GM18873 (cell line): ENCODE measurements at regions not wholly inside any gene's neighbourhood (a gene's known extent, or its start where the extent isn't known, plus 50 kb on each side); places are given as distances from the start of the nearest gene placed in this dataset.

Experiments
- ATAC-seq: cut with Tn5 transposase; IDR thresholded peaks from one replicate; pipeline ENCODE4 v1.9.1; 2021; ENCODE audit warnings: mild to moderate bottlenecking, moderate library complexity, moderate number of reproducible peaks; ENCODE audit not compliant: unreplicated experiment, low FRiP score

DNA sequence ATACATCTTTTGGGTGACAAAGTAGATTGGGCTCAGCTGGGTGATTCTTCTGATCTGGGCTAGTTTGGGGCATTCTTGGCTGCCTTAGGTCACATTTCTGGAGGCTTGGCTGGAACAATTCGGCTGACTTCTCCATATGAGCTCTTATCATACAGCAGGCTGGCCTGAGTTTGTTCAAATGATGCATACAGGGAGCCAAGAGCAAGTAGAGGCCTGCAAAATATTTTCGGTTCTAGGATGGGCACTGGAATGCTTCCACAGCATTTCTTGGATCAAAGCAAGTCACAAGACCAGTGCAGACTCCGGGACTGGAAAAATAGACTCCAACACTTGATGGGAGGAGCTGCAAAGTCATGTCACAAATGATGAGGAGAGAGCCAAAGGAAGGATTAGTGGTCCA is 98.4 kb downstream of the SCG2 start:
- no peak for ATAC-seq

DNA sequence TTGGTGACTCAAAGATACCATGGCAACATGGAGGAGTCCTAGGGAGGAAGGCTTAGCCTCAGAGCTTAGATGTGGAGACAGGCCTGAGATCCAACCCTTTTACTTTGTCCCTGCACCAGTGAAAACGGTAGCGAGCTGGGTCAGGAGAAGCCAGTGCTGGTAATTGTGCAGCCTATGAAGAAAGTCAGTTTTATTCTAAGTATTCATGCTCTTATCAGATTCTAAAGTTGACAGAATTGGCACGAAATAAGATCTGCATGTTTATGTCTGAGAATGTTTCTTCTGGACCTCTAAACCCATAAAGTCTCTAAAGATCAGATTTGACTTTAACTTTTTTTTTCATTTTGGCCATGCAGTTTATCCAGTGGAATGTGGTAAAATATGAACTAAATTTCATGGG is 93.8 kb downstream of the SCG2 start:
- no peak for ATAC-seq

DNA sequence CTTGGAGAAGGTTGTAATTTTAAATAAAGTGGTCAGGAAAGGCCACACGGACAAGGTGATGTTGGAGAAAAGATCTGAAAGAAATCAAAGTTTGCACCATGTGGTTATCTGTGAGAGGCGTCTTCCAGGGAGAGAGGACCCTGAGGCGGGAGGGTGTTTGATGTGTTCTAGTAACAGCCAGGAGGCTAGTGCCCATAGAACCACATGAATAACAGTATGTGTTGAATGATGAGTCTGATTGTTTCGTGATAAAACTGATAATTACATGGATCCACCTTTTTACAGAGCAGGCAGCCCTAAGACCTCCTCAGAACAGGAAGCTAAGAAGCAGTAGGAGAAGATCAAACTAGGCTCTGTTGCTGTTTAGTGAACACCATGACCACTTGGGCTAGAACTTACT is 91.4 kb downstream of the SCG2 start:
- ATAC-seq, result no peak

GRCh38 chr2:223511168-223511567 is 91.0 kb downstream of the SCG2 start:
- ATAC-seq, result no peak

DNA sequence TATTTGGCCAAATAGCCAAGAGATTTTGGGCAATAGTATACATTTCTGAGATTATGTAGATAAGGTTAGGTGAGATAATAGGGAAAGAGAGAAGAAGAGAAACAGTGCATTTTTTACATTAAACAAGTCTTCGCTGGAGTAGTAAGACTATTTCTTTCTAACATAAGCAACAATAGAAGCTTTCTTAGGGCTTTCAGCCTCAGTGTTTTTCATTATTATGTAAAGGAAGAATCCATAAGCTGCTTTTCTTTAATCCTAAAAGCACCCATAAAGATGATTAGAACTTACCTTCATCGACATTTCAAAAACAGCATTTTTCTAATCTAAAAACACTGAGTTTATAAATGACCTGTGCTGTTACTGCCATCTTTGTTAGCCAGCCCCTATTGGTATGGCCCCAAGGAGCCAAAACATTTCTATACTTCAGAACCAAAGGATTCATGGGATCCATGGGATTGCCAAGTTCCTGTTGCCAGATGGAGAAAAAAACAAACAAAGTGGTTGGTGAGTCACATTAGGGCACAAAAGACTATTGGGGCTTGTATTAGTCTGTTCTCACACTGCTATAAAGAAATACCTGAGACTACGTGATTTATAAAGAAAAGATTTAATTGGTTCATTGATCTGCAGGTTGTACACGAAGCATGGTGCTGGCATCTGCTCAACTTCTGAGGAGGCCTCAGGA is 88.2 kb downstream of the SCG2 start:
- ATAC-seq, result no peak

- ATAC-seq, result no peak
These were observed 82.7 kb downstream of the SCG2 start for GRCh38 chr2:223519471-223519870.

- ATAC-seq, result no peak
These were observed 79.4 kb downstream of the SCG2 start for GRCh38 chr2:223522796-223523195.

DNA sequence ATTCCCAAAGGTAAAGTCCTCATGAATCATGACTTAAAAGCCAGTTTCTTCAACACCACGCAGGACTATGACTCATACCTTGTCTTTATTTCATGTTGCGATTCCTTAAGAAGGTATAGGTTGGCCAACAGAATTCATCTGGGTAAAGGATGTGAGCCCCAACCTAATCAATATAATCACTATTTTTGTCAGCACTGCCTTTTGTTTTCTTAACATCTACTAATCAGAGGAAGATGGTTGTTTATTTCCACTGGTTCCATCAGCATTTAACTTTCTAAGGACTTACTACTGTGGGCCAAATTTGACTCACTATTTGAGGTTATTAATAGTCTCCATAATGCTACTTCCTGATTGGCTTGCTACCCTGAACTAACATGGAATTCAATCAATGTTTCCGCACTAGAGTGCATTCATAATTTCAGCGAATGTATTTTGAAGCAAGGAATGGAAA is 78.6 kb downstream of the SCG2 start:
- ATAC-seq, result no peak

DNA sequence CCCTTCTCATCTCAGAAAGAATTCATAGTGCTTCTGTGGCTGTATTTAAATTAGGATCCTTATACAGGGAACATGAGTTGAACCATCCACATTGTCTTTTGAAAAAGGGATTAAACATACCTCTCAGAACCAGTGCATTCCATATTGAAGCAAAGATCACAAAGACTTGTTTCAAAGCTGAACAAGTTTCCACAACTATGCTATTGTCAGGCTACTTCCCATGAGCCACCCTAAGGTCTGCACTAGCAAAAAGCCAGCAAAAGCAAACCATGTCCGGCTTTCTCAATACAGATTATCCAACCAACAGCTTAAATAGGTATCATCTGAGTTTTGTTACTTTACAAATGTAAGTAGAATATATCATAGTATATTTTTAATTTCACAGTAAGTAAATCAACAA is 78.1 kb downstream of the SCG2 start:
- ATAC-seq, result no peak

GRCh38 chr2:223526106-223526505 is 76.1 kb downstream of the SCG2 start:
- no peak for ATAC-seq

GRCh38 chr2:223528036-223528435 is 74.1 kb downstream of the SCG2 start:
- no peak for ATAC-seq

GRCh38 chr2:223529696-223530095 is 72.5 kb downstream of the SCG2 start:
- no peak for ATAC-seq

DNA sequence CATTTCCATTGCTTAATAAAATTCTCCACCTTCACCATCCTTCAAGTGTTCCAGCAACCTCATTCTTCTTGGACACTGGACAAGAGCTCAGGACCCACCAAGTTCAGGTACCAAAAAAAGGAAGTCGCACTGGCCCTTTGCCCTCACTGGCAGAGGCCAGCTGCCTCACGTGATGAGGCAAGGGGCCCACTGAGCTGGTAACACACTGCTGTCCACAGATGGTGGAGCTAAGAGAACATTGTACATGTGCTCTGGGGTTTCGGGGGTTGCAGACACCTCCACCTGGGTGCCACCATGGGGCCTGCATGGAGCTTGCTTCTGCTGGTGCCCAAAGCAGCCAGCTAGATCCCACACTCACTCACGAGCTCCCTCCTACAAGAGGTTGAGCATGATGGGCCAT is 71.3 kb downstream of the SCG2 start:
- ATAC-seq, result no peak

DNA sequence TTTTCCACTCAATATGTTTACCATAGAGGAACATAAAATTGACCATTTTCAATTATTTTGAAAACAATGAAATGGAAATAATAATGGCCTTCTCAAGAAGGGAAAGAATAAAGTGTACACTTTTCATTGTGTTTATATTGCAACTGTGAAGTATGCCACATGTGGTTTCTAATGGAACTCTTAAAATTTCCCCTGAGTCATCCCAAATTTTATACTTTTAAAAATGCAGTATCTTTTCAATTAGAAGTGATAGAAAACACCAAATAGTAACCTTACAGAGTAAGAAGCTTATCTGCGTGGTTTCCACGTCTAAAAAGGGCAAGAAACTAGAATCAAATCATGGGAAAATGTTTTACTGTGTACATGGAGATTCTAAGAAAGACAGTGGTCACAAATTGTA is 70.0 kb downstream of the SCG2 start:
- ATAC-seq, result no peak

GRCh38 chr2:223532712-223533111 is 69.4 kb downstream of the SCG2 start:
- ATAC-seq, result no peak

DNA sequence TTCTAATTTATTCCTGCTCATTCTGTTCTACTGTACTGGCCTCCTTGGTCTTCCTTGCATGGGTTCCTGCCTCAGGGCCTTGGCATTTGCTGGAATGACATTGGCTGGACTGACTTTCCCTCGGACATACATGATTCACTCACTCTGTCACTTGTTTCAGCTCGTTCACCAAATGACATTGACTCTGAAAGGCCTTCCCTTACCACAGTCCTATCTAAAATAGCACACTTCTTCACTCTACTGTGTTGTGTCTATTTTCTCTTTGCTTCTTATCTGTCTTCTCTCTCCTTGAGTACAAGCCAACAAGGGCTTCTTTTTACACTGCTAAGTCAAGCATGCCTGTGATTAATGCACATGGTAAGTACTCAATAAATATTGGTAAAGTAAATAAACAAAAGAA is 65.6 kb downstream of the SCG2 start:
- ATAC-seq, result no peak

GRCh38 chr2:223537115-223537514 is 65.0 kb downstream of the SCG2 start:
- no peak for ATAC-seq

DNA sequence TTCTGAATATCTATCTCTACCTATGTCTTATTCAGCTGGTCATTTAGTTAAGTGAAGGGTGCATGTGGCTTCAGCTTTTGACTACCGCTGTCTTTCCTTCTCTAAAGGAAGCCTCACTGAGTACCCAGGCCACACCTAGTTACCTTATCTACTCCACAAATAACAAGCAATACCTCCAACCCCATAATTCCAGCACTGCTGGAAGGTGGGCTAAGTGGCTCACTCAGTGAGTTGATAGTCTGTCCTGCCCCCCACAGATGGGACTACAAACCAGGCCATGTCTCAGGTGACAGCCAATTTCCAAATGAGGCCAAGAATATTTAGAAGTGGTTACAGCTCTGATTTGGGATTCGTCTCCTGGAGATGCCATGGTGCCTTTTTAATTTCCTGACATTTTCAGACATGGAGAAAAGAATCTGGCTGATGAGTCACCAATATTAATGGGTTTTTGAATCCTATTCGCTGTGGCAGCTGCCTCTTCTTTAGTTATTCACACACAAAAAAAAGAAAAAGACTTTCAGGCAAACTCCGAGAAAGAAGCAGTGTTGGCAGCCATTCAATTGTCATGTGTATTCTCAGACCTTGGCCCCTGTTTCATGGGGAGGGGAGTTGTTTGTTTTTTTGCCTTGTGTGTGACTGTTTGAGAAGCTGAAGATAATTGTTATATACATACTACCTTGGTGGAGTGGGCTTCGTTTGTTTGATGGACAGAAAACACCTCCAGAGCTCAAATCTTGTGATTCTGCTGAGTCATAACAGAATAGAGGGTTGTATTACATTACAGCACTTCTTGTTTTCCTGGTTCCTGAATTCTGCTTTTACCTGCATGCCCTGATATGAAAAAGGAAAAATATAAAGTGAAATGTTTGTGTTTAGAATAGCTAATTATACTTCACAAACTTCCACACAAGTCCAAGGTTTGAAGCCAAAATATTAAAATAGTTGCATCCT is 64.2 kb downstream of the SCG2 start:
- ATAC-seq, result no peak

- no peak for ATAC-seq
These were observed 63.2 kb downstream of the SCG2 start for GRCh38 chr2:223538920-223539440.

GRCh38 chr2:223541546-223541945 is 60.6 kb downstream of the SCG2 start:
- no peak for ATAC-seq

GRCh38 chr2:223542501-223542900 is 59.7 kb downstream of the SCG2 start:
- no peak for ATAC-seq

GRCh38 chr2:223545406-223545805 is 56.8 kb downstream of the SCG2 start:
- ATAC-seq, result no peak
